IPS-NIHi11 (cell line): ENCODE measurements at regions not wholly inside any gene's neighbourhood (a gene's known extent, or its start where the extent isn't known, plus 50 kb on each side); places are given as distances from the start of the nearest gene placed in this dataset.
"Not testable (repeated sequence)": the region's sequence is repeated elsewhere in the genome, so short reads cannot be mapped to it uniquely, and the experiment has no call there.

Experiments used
- DNase-seq: peaks from one replicate; pipeline ENCODE4 v3.0.0; 2012; ENCODE audit warnings: mixed read lengths, low spot score

GRCh38 chr12:84502180-84502860, 410.3 kb downstream of the SLC6A15 start:
- DNase-seq, result no peak

- DNase-seq, result peak; percentile 17
These were observed 414.8 kb downstream of the SLC6A15 start for GRCh38 chr12:84497819-84498218.

- DNase-seq, result no peak
These were observed 416.9 kb downstream of the SLC6A15 start for GRCh38 chr12:84495711-84496110.

- DNase-seq, result peak; percentile 7
These were observed 420.2 kb downstream of the SLC6A15 start for GRCh38 chr12:84492351-84492883.

- DNase-seq, result no peak
These were observed 427.8 kb downstream of the SLC6A15 start for GRCh38 chr12:84484798-84485197.

- no peak for DNase-seq
These were observed 431.8 kb downstream of the SLC6A15 start for GRCh38 chr12:84480803-84481202.

GRCh38 chr12:84470361-84470760, 442.2 kb downstream of the SLC6A15 start:
- DNase-seq, result no peak

- no peak for DNase-seq
These were observed 448.0 kb downstream of the SLC6A15 start for GRCh38 chr12:84464616-84465015.

- DNase-seq, result no peak
These were observed 448.7 kb downstream of the SLC6A15 start for GRCh38 chr12:84463741-84464495.

- no peak for DNase-seq
These were observed 457.0 kb downstream of the SLC6A15 start for GRCh38 chr12:84455598-84455997.

- DNase-seq, result not testable (repeated sequence)
These were observed 466.1 kb downstream of the SLC6A15 start for GRCh38 chr12:84446478-84446877.

- DNase-seq, result no peak
These were observed 476.5 kb downstream of the SLC6A15 start for GRCh38 chr12:84436134-84436533.

GRCh38 chr12:84435682-84436081, 476.9 kb downstream of the SLC6A15 start:
- no peak for DNase-seq

- no peak for DNase-seq
These were observed 490.3 kb downstream of the SLC6A15 start for GRCh38 chr12:84422340-84422739.

- no peak for DNase-seq
These were observed 491.5 kb downstream of the SLC6A15 start for GRCh38 chr12:84421103-84421502.

GRCh38 chr12:84416626-84417025, 496.0 kb downstream of the SLC6A15 start:
- DNase-seq, result no peak

GRCh38 chr12:84415946-84416345, 496.7 kb downstream of the SLC6A15 start:
- no peak for DNase-seq

- no peak for DNase-seq
These were observed 498.9 kb downstream of the SLC6A15 start for GRCh38 chr12:84413656-84414055.

- no peak for DNase-seq
These were observed 500.4 kb downstream of the SLC6A15 start for GRCh38 chr12:84412226-84412625.

GRCh38 chr12:84411031-84411430, 501.6 kb downstream of the SLC6A15 start:
- no peak for DNase-seq

GRCh38 chr12:84408936-84409335, 503.7 kb downstream of the SLC6A15 start:
- DNase-seq, result no peak

GRCh38 chr12:84406720-84407119, 505.9 kb downstream of the SLC6A15 start:
- not testable (repeated sequence) for DNase-seq

GRCh38 chr12:84397846-84398245, 514.8 kb downstream of the SLC6A15 start:
- no peak for DNase-seq
